ENCODE measurements at regions not wholly inside any gene's neighbourhood (a gene's known extent, or its start where the extent isn't known, plus 50 kb on each side); places are given as distances from the start of the nearest gene placed in this dataset.

GRCh38 chr2:121087117-121087516 is 197.9 kb downstream of the TFCP2L1 start:
- H3K4me3 ChIP-seq, result no peak overlapping the region
- H3K27ac ChIP-seq, result no peak overlapping the region

- Histone ChIP-seq H3K27ac (no peak overlapping the region), H3K4me3 (no peak overlapping the region)
Observed at GRCh38 chr2:121088251-121089165, 196.5 kb downstream of the TFCP2L1 start.

- no peak overlapping the region for H3K4me3 ChIP-seq
- no peak overlapping the region for H3K27ac ChIP-seq
Observed at GRCh38 chr2:121089166-121089510, 195.9 kb downstream of the TFCP2L1 start.

- Histone ChIP-seq H3K4me3 (no peak overlapping the region), H3K27ac (no peak overlapping the region)
Observed at GRCh38 chr2:121090088-121090715, 194.8 kb downstream of the TFCP2L1 start.

GRCh38 chr2:121092095-121092494 is 192.9 kb downstream of the TFCP2L1 start:
- H3K4me3 ChIP-seq, result no peak overlapping the region
- H3K27ac ChIP-seq, result peak overlapping the region in 1 of 21 experiments; percentile 9

GRCh38 chr2:121093692-121094091 is 191.3 kb downstream of the TFCP2L1 start:
- Histone ChIP-seq H3K4me3 (no peak overlapping the region), H3K27ac (no peak overlapping the region)

GRCh38 chr2:121094101-121094500 is 190.9 kb downstream of the TFCP2L1 start:
- Histone ChIP-seq H3K27ac (no peak overlapping the region), H3K4me3 (no peak overlapping the region)

- no peak overlapping the region for H3K27ac ChIP-seq
- no peak overlapping the region for H3K4me3 ChIP-seq
Observed at GRCh38 chr2:121094845-121095244, 190.2 kb downstream of the TFCP2L1 start.

GRCh38 chr2:121095257-121096080 is 189.5 kb downstream of the TFCP2L1 start:
- H3K27ac ChIP-seq, result no peak overlapping the region
- H3K4me3 ChIP-seq, result no peak overlapping the region

- no peak overlapping the region for H3K27ac ChIP-seq
- no peak overlapping the region for H3K4me3 ChIP-seq
Observed at GRCh38 chr2:121096611-121097010, 188.4 kb downstream of the TFCP2L1 start.

GRCh38 chr2:121098556-121098955 is 186.4 kb downstream of the TFCP2L1 start:
- no peak overlapping the region for H3K4me3 ChIP-seq
- no peak overlapping the region for H3K27ac ChIP-seq

GRCh38 chr2:121099329-121100290 is 185.4 kb downstream of the TFCP2L1 start:
- no peak overlapping the region for H3K27ac ChIP-seq
- no peak overlapping the region for H3K4me3 ChIP-seq

GRCh38 chr2:121101093-121101715 is 183.8 kb downstream of the TFCP2L1 start:
- Histone ChIP-seq H3K27ac (no peak overlapping the region), H3K4me3 (no peak overlapping the region)

- H3K27ac ChIP-seq, result no peak overlapping the region
- no peak overlapping the region for H3K4me3 ChIP-seq
Observed at GRCh38 chr2:121102941-121103340, 182.1 kb downstream of the TFCP2L1 start.

GRCh38 chr2:121103960-121104359 is 181.0 kb downstream of the TFCP2L1 start:
- H3K4me3 ChIP-seq, result no peak overlapping the region
- no peak overlapping the region for H3K27ac ChIP-seq

GRCh38 chr2:121104721-121105141 is 180.3 kb downstream of the TFCP2L1 start:
- Histone ChIP-seq H3K4me3 (no peak overlapping the region), H3K27ac (no peak overlapping the region)

- no peak overlapping the region for H3K27ac ChIP-seq
Observed at GRCh38 chr2:121110924-121111323, 174.1 kb downstream of the TFCP2L1 start.

GRCh38 chr2:121118951-121119350 is 166.1 kb downstream of the TFCP2L1 start:
- Histone ChIP-seq H3K27ac (no peak overlapping the region), H3K4me3 (no peak overlapping the region)

More at GRCh38 chr2:121110924-121111323, 174.1 kb downstream of the TFCP2L1 start:
- H3K4me3 ChIP-seq, result no peak overlapping the region

GRCh38 chr2:121120411-121120810 is 164.6 kb downstream of the TFCP2L1 start:
- Histone ChIP-seq H3K4me3 (no peak overlapping the region), H3K27ac (no peak overlapping the region)
